Caki2 (cell line): ENCODE measurements at regions not wholly inside any gene's neighbourhood (a gene's known extent, or its start where the extent isn't known, plus 50 kb on each side); places are given as distances from the start of the nearest gene placed in this dataset.
"Not testable (repeated sequence)": the region's sequence is repeated elsewhere in the genome, so short reads cannot be mapped to it uniquely, and the experiment has no call there.

Experiments used
- DNase-seq: peaks from one replicate; pipeline ENCODE4 v3.0.0-alpha.2; 2015; ENCODE audit warnings: low read depth
- in situ Hi-C: cut with HindIII; loops from 2 replicates; pipeline ENCODE4 v1.10.0; 2016; ENCODE audit warnings: low sequenced_read_pairs, low pct_unique_long_range_greater_than_20kb, mixed read lengths

DNA sequence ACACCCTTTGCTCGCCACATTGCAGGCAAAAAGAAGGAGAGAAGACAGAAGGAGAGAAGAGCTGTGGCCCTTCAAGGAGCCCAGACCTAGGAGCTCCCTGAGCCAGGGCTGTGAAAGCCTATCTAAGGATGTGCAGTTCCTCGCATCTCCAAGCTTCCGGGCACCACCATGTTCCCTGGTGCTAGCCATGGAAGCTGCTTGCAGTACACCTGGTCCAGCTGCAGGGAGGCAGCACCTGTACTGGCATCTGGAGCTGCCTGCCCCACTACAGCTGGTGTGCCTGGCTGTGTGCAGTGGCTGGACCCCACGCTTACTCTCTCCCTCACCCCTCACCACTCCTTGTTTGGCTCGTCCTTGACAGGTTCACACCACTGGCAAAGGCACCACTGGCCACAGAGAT lies 1111.8 kb upstream of the POT1 start:
- no peak for DNase-seq
- in situ Hi-C loops = no loop called here

DNA sequence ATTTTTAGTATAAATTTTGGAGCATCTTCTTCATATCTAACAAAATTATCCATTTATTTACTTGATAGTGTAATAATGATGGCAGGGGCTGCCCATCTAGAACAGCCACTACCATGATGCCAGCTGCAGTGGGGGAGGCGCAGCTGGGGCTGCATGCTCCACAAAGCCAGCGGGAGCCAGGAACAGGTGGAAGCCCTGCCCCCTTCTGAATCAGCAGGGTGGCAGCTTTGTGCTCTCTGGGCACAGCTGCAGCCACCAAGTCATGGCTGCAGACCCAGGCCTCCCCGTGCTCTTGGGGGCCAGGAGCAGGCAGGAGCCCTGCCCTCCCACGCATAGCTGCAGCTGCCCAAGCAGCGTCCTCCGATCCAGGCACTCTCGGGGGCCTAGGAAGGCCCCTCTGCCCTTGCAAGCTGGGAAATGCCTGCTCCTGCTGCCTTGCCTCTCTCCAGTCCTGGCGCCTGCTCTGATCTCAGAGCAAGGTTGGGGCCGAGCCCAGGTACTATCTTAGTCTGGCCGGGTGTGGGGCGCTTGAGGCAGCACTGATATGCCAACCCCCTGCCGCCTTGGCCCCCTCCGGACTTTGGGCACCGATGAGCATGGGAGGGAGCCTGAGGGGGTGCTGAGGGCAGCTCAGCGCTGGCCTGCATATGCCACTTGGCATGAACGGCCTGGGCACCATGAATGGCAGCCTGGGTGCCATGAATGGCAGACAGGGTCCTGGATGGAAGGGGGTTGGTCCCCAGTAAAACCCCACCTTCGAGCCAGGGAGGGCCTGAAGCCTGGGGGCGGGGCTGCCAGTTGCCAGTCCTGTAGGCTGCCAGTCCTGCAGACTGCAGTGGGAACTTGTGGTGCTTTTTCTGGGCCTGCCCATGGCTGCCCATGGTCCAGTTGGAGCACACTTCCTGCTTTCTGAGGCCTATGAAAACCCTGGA lies 1110.8 kb upstream of the POT1 start:
- DNase-seq = no peak
- in situ Hi-C loops = no loop called here

DNA sequence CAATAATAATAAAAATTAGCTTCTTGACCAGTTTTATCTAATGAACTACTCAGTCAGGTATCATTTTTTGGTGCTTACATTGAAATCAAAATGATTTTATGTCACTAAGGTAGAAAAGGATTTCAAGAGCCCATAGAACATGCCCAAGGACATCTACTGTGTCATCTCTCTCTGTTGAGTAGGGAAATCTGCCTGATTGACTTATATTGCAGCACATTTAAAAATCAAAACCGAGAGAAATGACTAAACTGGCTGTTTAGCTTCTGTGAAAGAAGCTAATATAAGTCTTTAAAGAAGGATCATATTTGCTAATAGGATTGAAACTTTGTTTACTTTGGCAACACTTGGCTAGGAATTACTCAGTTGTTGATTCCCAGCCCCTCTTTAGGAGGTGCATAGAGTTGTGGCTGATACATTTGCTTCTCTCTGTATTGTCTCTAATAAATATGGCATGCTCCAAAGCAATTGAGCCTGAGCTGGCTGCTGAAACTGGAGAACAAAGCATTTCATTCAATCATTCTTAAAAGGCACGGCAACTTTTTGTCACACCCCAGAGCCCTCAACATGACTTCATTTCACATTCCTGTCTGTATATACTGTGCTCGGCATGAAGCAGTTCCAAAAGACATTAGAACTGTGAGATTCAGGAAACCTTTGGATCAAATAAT lies 1096.9 kb upstream of the POT1 start:
- DNase-seq = peak; percentile 16
- in situ Hi-C loops = no loop called here

DNA sequence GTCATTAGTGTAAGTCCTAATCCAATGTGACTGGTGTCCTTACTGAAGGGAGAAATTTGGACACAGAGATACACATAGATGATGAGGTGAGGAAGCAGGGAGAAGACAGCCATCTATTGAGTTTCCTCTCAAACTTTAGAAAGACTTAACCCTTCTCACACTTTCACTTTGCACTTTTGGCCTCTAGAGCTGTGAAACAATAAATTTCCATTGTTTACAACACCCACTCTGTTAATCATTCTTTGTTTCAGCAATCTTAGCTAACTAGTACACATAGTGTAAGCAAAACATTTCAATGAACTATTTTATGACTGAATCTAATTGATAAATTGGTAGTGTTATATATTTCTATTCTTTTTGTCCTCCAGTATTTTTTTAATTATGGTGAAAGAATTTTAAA lies 1092.8 kb upstream of the POT1 start:
- DNase-seq = no peak
- in situ Hi-C loops = no loop called here

DNA sequence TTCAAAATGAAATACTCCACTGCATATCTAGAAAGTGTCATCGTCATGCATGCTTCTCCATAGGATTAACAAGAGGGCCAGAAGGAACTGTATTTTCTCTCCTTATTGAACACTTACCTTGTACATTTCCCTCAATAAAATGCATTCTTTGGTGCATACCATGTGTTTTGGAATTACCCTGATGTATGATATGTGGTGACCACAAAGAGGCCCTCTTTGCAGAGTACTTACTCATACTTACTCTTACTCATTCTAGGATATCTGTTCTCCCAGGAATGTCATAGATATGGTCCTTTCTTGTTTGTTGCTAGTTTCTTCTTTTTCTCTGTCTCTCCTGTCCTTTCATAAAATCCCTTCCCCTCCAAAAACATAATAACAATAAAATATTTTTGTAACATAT lies 1087.1 kb upstream of the POT1 start:
- in situ Hi-C loops = no loop called here
- no peak for DNase-seq

DNA sequence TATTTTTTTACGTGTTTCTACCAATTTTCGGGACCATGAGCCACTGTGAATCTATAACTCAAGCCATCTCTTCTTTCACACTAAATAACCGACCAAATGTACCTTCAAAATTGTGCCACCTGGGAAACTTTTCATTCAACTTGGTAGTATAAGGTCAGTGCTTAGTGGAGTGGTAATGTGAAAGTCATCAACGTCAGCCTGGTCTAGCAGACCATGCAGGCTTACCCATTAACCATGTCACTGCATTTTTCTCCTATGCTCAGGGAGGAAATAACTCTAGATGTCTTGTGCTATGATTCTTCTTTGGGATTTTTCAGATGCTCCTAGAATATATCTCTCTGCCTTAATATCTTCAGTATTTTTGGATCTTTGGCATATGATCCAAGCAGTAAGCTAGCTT lies 1075.4 kb upstream of the POT1 start:
- DNase-seq = no peak
- in situ Hi-C loops = no loop called here

DNA sequence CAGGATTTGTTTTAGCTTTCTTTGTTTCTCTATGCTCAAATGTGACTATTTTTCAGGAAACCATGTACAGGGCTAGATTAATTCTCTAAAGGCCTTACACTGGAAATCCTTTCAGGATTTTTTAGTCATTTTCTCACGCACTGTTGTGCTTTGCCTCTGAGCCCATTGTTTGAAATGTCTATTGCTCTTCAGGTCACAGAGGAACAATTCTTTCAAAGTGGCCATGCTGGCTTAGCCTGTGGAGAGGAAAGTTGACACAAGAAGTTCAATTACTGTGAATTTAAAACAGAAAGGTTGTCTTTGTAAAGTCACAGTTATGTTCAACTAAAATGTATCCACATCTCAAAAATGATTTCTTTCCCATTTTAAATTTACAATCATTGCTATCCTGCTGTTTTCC lies 1071.7 kb upstream of the POT1 start:
- in situ Hi-C loops = no loop called here

DNA sequence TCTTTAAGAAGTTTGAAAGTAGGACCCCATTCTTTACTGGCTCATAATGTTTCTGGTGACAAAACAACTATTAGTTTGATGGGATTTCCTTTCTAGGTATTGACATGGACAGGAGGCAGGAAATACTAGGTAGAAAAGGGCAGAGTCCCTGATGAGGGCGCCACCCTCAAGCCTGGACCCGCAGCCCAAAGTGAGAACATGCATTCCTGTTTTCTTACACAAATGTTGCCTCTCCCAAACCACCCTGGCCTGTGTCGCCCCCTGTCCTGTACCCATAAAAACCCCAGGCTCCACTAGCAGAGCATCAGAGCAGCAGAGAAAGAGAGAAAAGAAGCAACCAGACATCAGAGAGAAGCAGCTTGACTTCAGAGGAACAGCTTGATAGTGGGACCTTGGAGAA lies 1055.2 kb upstream of the POT1 start:
- in situ Hi-C loops = no loop called here
- DNase-seq = no peak

More for the DNA sequence above, 1071.7 kb upstream of the POT1 start:
- DNase-seq = no peak

DNA sequence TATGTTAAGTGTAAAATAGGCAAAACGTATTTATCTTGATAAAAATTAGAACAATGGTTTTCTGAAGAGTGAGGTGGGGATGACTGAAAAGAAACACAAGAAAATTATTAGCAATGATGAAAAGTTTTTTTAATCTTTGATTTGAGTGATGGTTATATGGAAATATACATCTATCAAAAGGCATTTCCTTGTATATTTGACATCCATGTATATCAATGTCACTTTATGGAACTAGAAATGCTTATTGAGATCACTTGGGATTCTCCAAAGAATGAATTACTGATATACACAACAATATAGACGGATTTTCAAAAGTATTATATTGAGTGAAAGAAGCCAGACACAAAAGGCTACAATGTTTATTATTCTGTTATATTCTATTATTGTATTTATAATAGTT lies 1042.0 kb upstream of the POT1 start:
- in situ Hi-C loops = no loop called here
- no peak for DNase-seq

DNA sequence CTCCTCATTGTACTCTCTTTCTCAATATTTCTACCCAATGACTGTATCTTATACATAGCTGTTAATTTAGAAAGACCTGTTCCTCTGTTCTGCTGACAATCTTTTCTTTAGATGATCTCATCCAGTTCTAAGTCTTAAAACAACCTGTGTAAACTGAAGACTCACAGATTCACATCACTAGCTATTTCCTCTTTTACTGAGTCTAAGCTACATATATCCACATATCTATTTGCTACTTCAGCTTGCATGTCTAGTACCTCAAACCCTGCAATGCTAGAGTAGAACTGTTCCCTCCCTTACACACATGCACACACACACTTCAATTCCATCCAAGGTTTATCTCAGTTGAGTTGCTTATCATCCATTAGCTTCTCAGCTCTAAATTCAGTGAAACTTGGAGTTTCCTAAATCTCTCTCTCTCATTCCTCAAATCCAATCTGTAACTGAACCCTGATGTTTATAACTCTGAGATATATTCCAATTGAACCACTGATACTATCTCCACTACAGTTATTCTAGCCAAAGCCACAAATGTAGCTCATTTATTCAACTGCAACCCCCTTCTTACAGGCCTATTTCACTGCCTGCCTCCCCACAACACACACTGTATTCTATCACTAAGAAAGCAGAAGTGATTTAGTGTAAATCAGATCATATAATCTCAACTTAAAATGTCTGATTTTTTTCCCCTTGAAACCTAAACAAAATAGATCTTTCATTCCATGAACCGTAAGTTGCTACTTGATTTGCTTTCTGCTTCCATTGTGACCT lies 1036.8 kb upstream of the POT1 start:
- in situ Hi-C loops = no loop called here
- no peak for DNase-seq

DNA sequence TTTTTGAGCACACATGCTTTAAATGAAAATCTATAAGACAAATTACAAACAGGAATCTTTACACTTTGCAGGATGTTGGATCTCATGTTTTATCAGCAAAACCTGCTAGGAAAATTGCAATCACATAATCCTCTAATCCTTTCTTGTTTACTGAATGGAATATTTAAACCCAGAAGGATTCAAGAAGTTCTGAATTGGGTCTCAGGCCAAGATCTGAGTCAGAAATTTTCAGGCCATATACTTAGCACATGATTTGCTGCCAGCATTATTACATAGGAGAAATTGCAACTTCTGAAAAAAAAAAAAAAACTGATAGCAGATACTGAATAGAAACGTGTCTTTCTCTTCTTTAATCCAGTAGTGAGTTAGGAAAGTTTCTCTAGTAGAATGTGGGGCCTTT lies 1005.3 kb upstream of the POT1 start:
- in situ Hi-C loops = no loop called here
- no peak for DNase-seq

DNA sequence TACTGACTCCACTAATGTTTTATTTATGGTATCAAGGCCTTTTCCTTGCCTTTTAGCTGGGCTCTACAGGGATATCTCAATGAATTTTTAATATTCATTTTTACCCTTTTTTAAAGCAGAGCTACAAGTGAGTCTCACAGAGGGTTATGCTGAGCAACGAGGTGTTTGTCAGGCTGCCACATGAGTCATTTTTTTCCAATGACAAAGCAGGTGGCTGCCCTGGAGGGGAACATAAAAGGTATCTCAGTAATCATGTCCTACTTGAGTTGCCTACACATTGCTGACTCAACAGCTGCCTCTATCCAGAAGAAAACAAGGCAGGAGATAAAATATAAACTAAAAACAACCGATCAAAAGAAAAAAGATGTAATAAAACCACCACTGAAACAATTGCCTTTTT lies 1004.9 kb upstream of the POT1 start:
- in situ Hi-C loops = no loop called here
- DNase-seq = peak; percentile 4

DNA sequence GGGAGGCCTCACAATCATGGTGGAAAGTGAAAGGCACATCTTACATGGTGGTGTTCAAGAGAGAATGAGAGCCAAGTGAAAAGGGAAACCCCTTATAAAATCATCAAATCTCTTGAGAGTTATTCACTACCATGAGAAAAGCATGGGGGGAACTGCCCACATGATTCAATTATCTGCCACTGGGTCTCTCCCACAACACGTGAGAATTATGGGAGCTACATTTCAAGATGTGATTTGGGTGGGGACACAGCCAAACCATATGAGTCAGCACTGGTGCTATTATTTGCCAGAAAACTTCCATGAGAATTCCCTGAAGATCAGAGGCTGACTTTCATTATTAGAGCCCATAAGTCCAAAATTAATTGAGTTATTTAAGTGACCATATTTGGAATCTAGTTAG lies 1001.2 kb upstream of the POT1 start:
- no peak for DNase-seq
- in situ Hi-C loops = no loop called here

DNA sequence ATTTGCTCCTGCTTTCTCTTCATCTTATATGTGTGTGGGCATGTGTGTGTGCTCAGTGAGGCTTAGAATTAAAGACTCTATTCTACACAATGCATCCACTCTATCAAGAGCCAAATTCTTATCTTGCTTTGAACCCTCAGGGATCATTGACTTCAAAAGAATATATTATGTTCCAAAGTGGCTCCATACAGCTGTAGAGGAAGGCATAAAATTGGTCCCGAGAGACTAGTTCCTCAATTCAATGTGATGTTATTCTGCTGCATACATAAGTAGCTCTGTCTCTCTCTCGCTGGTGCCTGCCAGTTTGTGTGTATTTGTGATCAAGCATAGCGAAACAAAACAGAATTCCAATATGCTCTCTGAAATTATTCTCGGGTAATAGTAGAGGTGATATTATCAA lies 997.9 kb upstream of the POT1 start:
- DNase-seq = no peak
- in situ Hi-C loops = no loop called here

DNA sequence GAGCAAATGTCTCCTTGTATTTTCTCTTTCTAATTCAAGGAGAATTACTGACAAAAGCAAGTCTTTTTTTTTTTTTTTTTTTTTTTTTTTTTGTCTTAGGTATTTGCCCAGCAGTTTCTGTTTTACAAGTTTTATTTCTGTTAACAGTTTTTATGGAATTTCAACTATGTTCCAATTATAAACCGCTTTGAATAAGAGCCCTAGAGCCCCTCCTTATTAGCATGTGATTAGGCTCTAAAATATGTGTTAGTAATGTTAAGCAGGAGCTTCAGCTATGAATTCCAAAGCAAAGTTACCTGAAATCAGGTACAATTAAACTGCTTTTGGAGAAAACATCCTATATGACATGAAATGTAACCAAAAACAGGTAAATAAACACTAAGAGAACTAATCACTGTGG lies 997.0 kb upstream of the POT1 start:
- in situ Hi-C loops = no loop called here
- DNase-seq = no peak

DNA sequence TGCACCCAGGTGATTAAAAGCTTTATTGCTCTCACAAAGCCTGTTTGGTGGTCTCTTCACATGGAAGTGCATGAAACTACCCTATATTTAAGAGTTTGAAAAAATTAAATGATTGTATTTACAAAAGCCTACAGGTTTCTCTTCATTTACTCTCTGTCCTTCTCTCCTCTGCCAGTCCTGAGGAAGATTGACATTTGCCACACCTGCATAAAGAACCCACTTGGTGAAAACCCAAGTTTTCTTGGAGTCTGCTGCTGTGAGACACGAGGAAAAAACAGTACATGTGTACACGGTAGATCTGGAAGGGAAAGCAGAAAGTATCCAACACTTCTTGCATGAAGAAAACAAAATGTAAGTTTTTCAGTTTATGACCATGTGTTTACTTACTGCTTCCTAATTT lies 994.4 kb upstream of the POT1 start:
- in situ Hi-C loops = no loop called here
- DNase-seq = no peak

DNA sequence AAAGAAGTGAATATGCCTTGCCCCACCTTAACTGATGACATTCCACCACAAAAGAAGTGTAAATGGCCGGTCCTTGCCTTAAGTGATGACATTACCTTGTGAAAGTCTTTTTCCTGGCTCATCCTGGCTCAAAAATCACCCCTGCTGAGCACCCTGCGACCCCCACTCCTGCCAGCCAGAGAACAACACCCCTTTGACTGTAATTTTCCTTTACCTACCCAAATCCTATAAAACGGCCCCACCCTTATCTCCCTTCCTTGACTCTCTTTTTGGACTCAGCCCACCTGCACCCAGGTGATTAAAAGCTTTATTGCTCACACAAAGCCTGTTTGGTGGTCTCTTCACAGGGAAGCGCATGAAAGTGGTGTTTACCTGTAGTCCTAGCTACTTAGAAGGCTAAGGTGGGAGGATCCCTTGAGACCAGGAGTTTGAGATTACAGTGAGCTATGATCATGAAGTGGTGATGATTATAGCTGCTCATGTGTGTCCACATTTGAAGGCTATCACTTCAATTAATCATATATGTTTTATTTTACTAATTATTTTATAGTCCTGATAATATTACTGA lies 985.8 kb upstream of the POT1 start:
- in situ Hi-C loops, DNase-seq: not testable (repeated sequence)

DNA sequence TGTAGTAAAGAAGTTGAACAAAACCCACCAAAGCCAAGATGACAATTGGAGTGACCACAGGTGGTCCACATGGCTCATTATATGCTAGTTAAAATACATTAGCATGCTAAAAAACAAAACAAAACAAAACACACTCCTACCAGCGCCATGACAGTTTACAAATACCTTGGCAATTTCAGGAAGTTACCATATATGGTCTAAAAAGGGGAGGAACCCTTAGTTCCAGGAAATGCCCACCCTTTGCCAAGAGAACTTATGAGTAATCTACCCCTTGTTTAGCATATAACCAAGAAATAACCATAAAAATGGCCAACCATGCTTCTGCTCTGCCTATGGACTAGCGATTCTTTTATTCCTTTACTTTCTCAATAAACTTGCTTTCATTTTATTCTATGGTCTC lies 979.1 kb upstream of the POT1 start:
- DNase-seq = no peak
- in situ Hi-C loops = no loop called here

DNA sequence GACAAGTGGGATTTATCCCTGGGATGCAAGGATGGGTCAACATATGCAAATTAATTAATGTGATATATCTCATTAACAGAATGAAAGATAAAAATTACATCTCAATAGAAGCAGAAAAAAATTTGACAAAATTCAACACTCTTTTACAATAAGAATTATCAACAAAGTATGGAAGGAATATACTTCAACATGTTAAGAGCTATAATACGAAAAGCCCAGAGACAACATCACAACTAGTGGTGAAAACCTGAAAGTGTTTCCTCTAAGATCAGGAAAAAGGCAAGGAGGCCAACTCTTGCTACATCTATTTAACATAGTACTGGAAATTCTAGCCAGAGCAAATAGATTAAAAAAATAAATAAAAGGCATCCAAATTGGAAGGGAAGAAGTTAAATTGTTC lies 970.0 kb upstream of the POT1 start:
- no peak for DNase-seq
- in situ Hi-C loops = no loop called here
